Endodermal cell (in vitro differentiated cells): ENCODE measurements at regions not wholly inside any gene's neighbourhood (a gene's known extent, or its start where the extent isn't known, plus 50 kb on each side); places are given as distances from the start of the nearest gene placed in this dataset.

ENCODE experiments used
- DNase-seq: peaks from one replicate; pipeline ENCODE4 v3.0.0-alpha.2; 2017
- H3K27ac ChIP-seq: 2 replicates; pipeline ENCODE4 v1.5.1; 2013; ENCODE audit warnings: mild to moderate bottlenecking, low read depth, low read length, moderate library complexity
- H3K27me3 ChIP-seq: 2 replicates; pipeline ENCODE4 v1.6.1; 2013; ENCODE audit warnings: mild to moderate bottlenecking, low read length, moderate library complexity; ENCODE audit not compliant: insufficient read depth, control insufficient read depth, poor library complexity, severe bottlenecking
- H3K36me3 ChIP-seq: 2 replicates; pipeline ENCODE4 v1.7.0; 2013; ENCODE audit warnings: mild to moderate bottlenecking, low read length, moderate library complexity; ENCODE audit not compliant: control insufficient read depth, insufficient read depth
- H3K4me1 ChIP-seq: one replicate; pipeline ENCODE4 v1.7.0; 2013; ENCODE audit warnings: low read length; ENCODE audit not compliant: control insufficient read depth, insufficient read depth
- H3K4me3 ChIP-seq: 2 replicates; pipeline ENCODE4 v1.5.1; 2013; ENCODE audit warnings: mild to moderate bottlenecking, low read length, moderate library complexity
- H3K9ac ChIP-seq: 2 replicates; pipeline ENCODE4 v1.6.1; 2013; ENCODE audit warnings: mild to moderate bottlenecking, low read length, moderate library complexity; ENCODE audit not compliant: poor library complexity, severe bottlenecking; ENCODE audit errors: extremely low read depth
- H3K9me3 ChIP-seq: 2 replicates; pipeline ENCODE4 v1.6.1; 2013; ENCODE audit warnings: mild to moderate bottlenecking, low read length, moderate library complexity; ENCODE audit not compliant: control insufficient read depth
- H3K27ac Mint-ChIP-seq: 2 replicates; pipeline ENCODE4 v1.8.0; 2020; ENCODE audit warnings: mixed read lengths
- H3K27me3 Mint-ChIP-seq: 2 replicates; pipeline ENCODE4 v1.8.0; 2021; ENCODE audit warnings: mild to moderate bottlenecking, mixed read lengths; ENCODE audit not compliant: insufficient read depth
- H3K36me3 Mint-ChIP-seq: 2 replicates; pipeline ENCODE4 v1.8.0; 2020; ENCODE audit warnings: low read depth, mixed read lengths
- H3K4me1 Mint-ChIP-seq: 2 replicates; pipeline ENCODE4 v1.8.0; 2020; ENCODE audit warnings: mixed read lengths
- H3K4me3 Mint-ChIP-seq: 2 replicates; pipeline ENCODE4 v1.8.0; 2020; ENCODE audit warnings: mild to moderate bottlenecking, moderate library complexity, mixed read lengths
- H3K9me3 Mint-ChIP-seq: 2 replicates; pipeline ENCODE4 v1.8.0; 2020; ENCODE audit warnings: mild to moderate bottlenecking, mixed read lengths
- CTCF ChIP-seq: fragments of 200-600 bp; sonication (generic); conservative IDR thresholded peaks from 2 replicates; pipeline ENCODE4 v1.5.0; 2021; ENCODE audit warnings: antibody characterized with exemption, mild to moderate bottlenecking
- WGBS, 2 experiments: methylation state at CpG; one replicate each; pipeline versions ENCODE4 v1.1.5 to v1.1.7; 2013; ENCODE audit warnings: missing lambda C conversion rate in 2 of 2, mixed read lengths in 1 of 2; ENCODE audit not compliant: insufficient coverage in 1 of 2, insufficient read length in 1 of 2; 5-methylcytosine and 5-hydroxymethylcytosine counted together

GRCh38 chr1:39110325-39110851 lies 84.2 kb downstream of the NDUFS5 start:
- no peak overlapping the region for H3K27ac ChIP-seq
- no peak for TF ChIP-seq CTCF
- H3K4me1 Mint-ChIP-seq: peaks cover 2% of the 10 kb centered on the region
- H3K4me3 ChIP-seq: no peak overlapping the region
- 93 to 95% methylated on average over 3 of the region's 3 CpGs for WGBS, 2 experiments
- H3K4me3 Mint-ChIP-seq: no peak overlapping the region
- H3K27me3 ChIP-seq: no peaks in the 10 kb centered on the region
- H3K9me3 ChIP-seq: no peaks in the 10 kb centered on the region
- peak overlapping the region; percentile 15 for H3K27ac Mint-ChIP-seq
- no peaks in the 10 kb centered on the region for H3K9me3 Mint-ChIP-seq
- H3K36me3 Mint-ChIP-seq: peaks cover 7% of the 10 kb centered on the region
- no peak overlapping the region for H3K9ac ChIP-seq
- H3K27me3 Mint-ChIP-seq: no peaks in the 10 kb centered on the region
- no peaks in the 10 kb centered on the region for H3K36me3 ChIP-seq
- DNase-seq: no peak
- peaks cover 13% of the 10 kb centered on the region for H3K4me1 ChIP-seq

- peaks cover 13% of the 10 kb centered on the region for H3K4me1 ChIP-seq
- H3K4me3 ChIP-seq: no peak overlapping the region
- H3K9ac ChIP-seq: no peak overlapping the region
- Mint-ChIP-seq H3K9me3 (no peaks in the 10 kb centered on the region), H3K4me3 (no peak overlapping the region), H3K36me3 (peaks cover 7% of the 10 kb centered on the region), H3K27ac (no peak overlapping the region), H3K4me1 (peaks cover 2% of the 10 kb centered on the region), H3K27me3 (no peaks in the 10 kb centered on the region)
- H3K9me3 ChIP-seq: no peaks in the 10 kb centered on the region
- no peak for TF ChIP-seq CTCF
- DNase-seq: no peak
- H3K36me3 ChIP-seq: no peaks in the 10 kb centered on the region
- 90 to 100% methylated on average over 1 of the region's 1 CpG for WGBS, 2 experiments
- no peaks in the 10 kb centered on the region for H3K27me3 ChIP-seq
- H3K27ac ChIP-seq: no peak overlapping the region
These were observed 84.7 kb downstream of the NDUFS5 start for GRCh38 chr1:39110882-39111281.

GRCh38 chr1:39113109-39113743 lies 87.1 kb downstream of the NDUFS5 start:
- no peaks in the 10 kb centered on the region for H3K9me3 ChIP-seq
- no peak overlapping the region for H3K4me3 ChIP-seq
- Mint-ChIP-seq H3K27ac (no peak overlapping the region), H3K4me1 (peaks cover 11% of the 10 kb centered on the region), H3K9me3 (no peaks in the 10 kb centered on the region), H3K4me3 (no peak overlapping the region), H3K27me3 (no peaks in the 10 kb centered on the region), H3K36me3 (peaks cover 7% of the 10 kb centered on the region)
- TF ChIP-seq CTCF: no peak
- H3K36me3 ChIP-seq: no peaks in the 10 kb centered on the region
- no peak for DNase-seq
- H3K4me1 ChIP-seq: peaks cover 4% of the 10 kb centered on the region
- H3K9ac ChIP-seq: no peak overlapping the region
- no peaks in the 10 kb centered on the region for H3K27me3 ChIP-seq
- WGBS, 2 experiments: 94 to 100% methylated on average over 2 of the region's 2 CpGs
- H3K27ac ChIP-seq: no peak overlapping the region
